Fibroblast of lung (primary cell): ENCODE measurements at regions not wholly inside any gene's neighbourhood (a gene's known extent, or its start where the extent isn't known, plus 50 kb on each side); places are given as distances from the start of the nearest gene placed in this dataset.

Source experiments
- DNase-seq, 2 donors: peaks; one replicate each; pipeline versions ENCODE4 v3.0.0 to v3.0.0-alpha.2; 2010; ENCODE audit warnings: low read depth in 2 of 2
- H2AFZ ChIP-seq: 2 replicates; pipeline ENCODE4 v1.5.1; 2012; ENCODE audit warnings: low read length, control low read depth, inconsistent platforms
- H3K27ac ChIP-seq: 2 replicates; pipeline ENCODE4 v1.5.1; 2011; ENCODE audit warnings: low read length, control low read depth; ENCODE audit not compliant: insufficient read depth
- H3K27me3 ChIP-seq: 2 replicates; pipeline ENCODE4 v1.5.1; 2011; ENCODE audit warnings: mild to moderate bottlenecking, low read length; ENCODE audit not compliant: control insufficient read depth, insufficient read depth
- H3K36me3 ChIP-seq: 2 replicates; pipeline ENCODE4 v1.5.1; 2011; ENCODE audit warnings: low read length; ENCODE audit not compliant: control insufficient read depth, insufficient read depth
- H3K4me1 ChIP-seq: 2 replicates; pipeline ENCODE4 v1.5.1; 2011; ENCODE audit warnings: low read length; ENCODE audit not compliant: control insufficient read depth, insufficient read depth; ENCODE audit errors: extremely low read depth
- H3K4me2 ChIP-seq: 2 replicates; pipeline ENCODE4 v1.5.1; 2011; ENCODE audit warnings: low read length, control low read depth; ENCODE audit not compliant: insufficient read depth; ENCODE audit errors: extremely low read depth
- H3K4me3 ChIP-seq, 4 experiments: fragments of 200-600 bp in 1 of 4; sonication (generic) in 1 of 4; replicated peaks in 1 of 4; 2 replicates each; pipeline ENCODE4 v1.5.1; 2011 to 2016; ENCODE audit warnings: low read length in 4 of 4, low read depth in 3 of 4, mild to moderate bottlenecking in 3 of 4, control low read depth in 2 of 4, inconsistent platforms in 1 of 4, mixed read lengths in 1 of 4; ENCODE audit not compliant: insufficient read depth in 1 of 4; ENCODE audit errors: control extremely low read depth in 1 of 4
- H3K79me2 ChIP-seq: 2 replicates; pipeline ENCODE4 v1.5.1; 2012; ENCODE audit warnings: mild to moderate bottlenecking, low read length, inconsistent platforms; ENCODE audit not compliant: control insufficient read depth, insufficient read depth
- H3K9ac ChIP-seq: 2 replicates; pipeline ENCODE4 v1.5.1; 2011; ENCODE audit warnings: mild to moderate bottlenecking, low read length, control low read depth; ENCODE audit not compliant: insufficient read depth
- H3K9me3 ChIP-seq: 2 replicates; pipeline ENCODE4 v1.5.1; 2012; ENCODE audit warnings: low read depth, low read length; ENCODE audit not compliant: control insufficient read depth, insufficient read depth
- H4K20me1 ChIP-seq: 2 replicates; pipeline ENCODE4 v1.5.1; 2011; ENCODE audit warnings: low read length; ENCODE audit not compliant: control insufficient read depth, insufficient read depth; ENCODE audit errors: extremely low read depth
- EZH2 ChIP-seq: IDR thresholded peaks from 2 replicates; pipeline ENCODE4 v1.5.1; 2012; ENCODE audit warnings: low read length, control low read depth, mild to moderate bottlenecking; ENCODE audit errors: missing control alignments
- TF ChIP-seq, protein P1 (sequence below), 2 donors: IDR thresholded peaks in 1 of 2; conservative IDR thresholded peaks in 1 of 2; 1 replicate in 1 of 2; 2 replicates in 1 of 2; pipeline ENCODE4 v1.5.1; 2011 to 2012; ENCODE audit warnings: low read length in 2 of 2, control low read depth in 1 of 2, inconsistent platforms in 1 of 2, low read depth in 1 of 2, mild to moderate bottlenecking in 1 of 2

DNA sequence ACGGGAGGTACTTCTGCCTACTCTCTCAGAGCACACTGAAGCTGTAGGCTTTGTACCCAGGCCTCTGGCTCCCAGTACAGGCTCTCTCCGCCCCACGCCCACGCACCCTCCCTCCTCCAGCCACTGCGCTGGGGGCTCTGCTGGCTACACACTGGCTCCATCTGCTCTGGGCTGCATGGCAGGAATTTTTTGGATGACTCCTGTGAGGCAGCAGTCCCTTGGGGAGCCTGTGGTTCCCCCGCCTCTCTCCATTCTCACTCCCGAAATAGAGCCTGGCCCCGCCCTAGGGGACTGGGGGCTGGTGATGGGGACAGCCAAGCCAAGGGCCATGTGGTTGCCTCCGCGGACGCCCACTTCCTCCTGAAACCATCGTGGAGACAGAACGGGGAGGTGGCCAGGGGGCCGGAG is 58.1 kb upstream of the ADRA2C start:
- no peak for TF ChIP-seq EZH2
- TF ChIP-seq, protein P1, sequence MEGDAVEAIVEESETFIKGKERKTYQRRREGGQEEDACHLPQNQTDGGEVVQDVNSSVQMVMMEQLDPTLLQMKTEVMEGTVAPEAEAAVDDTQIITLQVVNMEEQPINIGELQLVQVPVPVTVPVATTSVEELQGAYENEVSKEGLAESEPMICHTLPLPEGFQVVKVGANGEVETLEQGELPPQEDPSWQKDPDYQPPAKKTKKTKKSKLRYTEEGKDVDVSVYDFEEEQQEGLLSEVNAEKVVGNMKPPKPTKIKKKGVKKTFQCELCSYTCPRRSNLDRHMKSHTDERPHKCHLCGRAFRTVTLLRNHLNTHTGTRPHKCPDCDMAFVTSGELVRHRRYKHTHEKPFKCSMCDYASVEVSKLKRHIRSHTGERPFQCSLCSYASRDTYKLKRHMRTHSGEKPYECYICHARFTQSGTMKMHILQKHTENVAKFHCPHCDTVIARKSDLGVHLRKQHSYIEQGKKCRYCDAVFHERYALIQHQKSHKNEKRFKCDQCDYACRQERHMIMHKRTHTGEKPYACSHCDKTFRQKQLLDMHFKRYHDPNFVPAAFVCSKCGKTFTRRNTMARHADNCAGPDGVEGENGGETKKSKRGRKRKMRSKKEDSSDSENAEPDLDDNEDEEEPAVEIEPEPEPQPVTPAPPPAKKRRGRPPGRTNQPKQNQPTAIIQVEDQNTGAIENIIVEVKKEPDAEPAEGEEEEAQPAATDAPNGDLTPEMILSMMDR (conservative IDR thresholded peaks at IDR 0.05 in 1 of 2, IDR thresholded peaks at IDR 0.05 in 1 of 2; ENCODE audit: low read depth in 1 of 2, low read length in 2 of 2): no peak
- Histone ChIP-seq H3K4me1 (no peaks in the 10 kb centered on the region), H2AFZ (no peak overlapping the region), H3K4me3 (no peak overlapping the region), H3K27me3 (peaks cover 6% of the 10 kb centered on the region), H4K20me1 (no peaks in the 10 kb centered on the region), H3K9ac (no peak overlapping the region), H3K27ac (no peak overlapping the region), H3K36me3 (no peaks in the 10 kb centered on the region), H3K9me3 (no peaks in the 10 kb centered on the region), H3K79me2 (no peaks in the 10 kb centered on the region), H3K4me2 (no peak overlapping the region)
- DNase-seq: peak in 1 of 2 donors; percentile 3

DNA sequence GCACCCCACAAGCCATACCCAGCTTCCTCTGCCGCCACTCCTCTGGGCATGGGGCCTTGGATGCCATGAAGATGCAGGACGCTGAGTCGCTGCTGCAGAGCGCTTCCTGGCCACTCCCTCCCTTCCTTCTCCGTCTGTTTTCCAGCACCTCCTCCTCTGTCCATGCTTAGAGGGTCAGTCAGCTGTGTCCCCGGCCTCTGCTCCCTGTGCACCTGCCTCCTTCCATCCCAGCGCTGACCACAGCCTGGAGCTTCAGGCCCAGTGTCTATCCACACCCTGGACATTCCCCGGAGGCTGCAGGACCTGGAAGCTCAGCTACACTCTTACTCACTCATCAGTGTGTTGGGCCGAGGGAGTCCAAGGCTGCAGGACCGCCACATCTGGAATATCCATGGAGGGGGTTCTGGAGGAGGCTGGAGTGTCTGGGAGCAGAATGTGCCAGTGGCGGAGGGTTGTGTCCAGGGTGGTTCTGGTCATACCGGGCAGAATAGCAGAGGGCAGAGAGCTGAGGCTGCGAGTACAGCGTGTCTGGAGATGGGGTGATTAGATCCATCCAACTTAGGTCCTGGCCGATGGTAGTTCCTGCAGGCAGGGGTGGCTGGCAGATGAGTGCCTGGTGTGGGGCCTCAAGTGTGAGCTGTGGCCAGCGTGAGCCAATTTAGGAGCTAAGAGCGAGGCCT is 58.6 kb upstream of the ADRA2C start:
- TF ChIP-seq, protein P1 (conservative IDR thresholded peaks at IDR 0.05 in 1 of 2, IDR thresholded peaks at IDR 0.05 in 1 of 2; ENCODE audit: low read depth in 1 of 2, low read length in 2 of 2): no peak
- no peak for TF ChIP-seq EZH2
- Histone ChIP-seq H3K27ac (no peak overlapping the region), H3K4me1 (no peaks in the 10 kb centered on the region), H3K4me3 (no peak overlapping the region), H2AFZ (no peak overlapping the region), H3K36me3 (no peaks in the 10 kb centered on the region), H3K27me3 (peaks cover 6% of the 10 kb centered on the region), H3K9me3 (no peaks in the 10 kb centered on the region), H3K79me2 (no peaks in the 10 kb centered on the region), H3K4me2 (no peak overlapping the region), H4K20me1 (no peaks in the 10 kb centered on the region), H3K9ac (no peak overlapping the region)
- DNase-seq: no peak

DNA sequence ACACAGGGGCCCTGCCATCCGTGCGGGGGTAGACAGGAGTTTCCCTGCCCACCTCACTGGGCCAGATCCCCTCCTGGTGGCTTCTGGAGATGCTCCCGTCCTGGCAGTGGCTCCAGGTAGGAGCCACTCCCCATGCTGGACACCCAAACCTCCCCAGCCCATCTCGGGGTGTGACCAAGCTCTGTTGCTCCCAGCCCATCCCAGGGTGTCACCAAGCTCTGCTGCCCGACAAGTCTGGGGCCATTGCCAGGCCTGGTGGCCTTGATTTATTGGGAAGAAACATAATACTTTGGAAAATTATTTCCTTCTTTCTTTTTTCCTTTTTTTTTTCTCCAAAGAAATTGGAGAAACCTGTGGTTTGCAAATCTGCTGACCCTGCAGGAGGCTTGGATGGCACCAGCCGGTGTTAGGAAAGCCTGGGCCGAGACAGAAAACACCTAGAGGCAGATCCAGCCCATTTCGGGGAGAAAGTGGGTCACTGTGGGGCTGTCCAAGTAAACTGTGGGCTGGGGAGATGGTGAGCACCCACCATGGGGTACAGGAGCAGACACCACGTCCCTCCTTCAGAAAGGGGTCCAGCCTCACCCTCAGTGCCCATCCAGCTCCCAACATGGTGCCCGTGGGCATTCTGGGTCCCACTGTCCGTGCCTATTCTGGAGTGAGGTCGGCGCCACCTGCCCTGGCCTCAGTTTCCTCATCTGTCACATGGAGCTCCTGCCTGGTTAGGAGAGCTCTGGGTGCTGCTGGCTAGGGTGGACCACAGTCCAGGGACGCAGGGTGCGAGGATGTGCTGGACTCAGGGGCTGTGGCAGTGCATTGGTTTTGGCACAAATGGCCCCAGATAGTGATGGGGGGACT is 59.4 kb upstream of the ADRA2C start:
- Histone ChIP-seq H3K9me3 (no peaks in the 10 kb centered on the region), H3K27ac (no peak overlapping the region), H4K20me1 (no peaks in the 10 kb centered on the region), H3K9ac (no peak overlapping the region), H3K79me2 (no peaks in the 10 kb centered on the region), H2AFZ (no peak overlapping the region), H3K4me1 (no peaks in the 10 kb centered on the region), H3K36me3 (no peaks in the 10 kb centered on the region), H3K4me2 (no peak overlapping the region), H3K4me3 (no peak overlapping the region), H3K27me3 (peaks cover 6% of the 10 kb centered on the region)
- TF ChIP-seq EZH2: no peak
- TF ChIP-seq, protein P1 (conservative IDR thresholded peaks at IDR 0.05 in 1 of 2, IDR thresholded peaks at IDR 0.05 in 1 of 2; ENCODE audit: low read depth in 1 of 2, low read length in 2 of 2): no peak
- DNase-seq: no peak
